ENCODE measurements at regions not wholly inside any gene's neighbourhood (a gene's known extent, or its start where the extent isn't known, plus 50 kb on each side); places are given as distances from the start of the nearest gene placed in this dataset.

- TF ChIP-seq CTCF (IDR thresholded peaks at IDR 0.05; ENCODE audit: insufficient read depth, low read length, poor library complexity, severe bottlenecking) (no peak), EZH2phosphoT487 (conservative IDR thresholded peaks at IDR 0.05; ENCODE audit: low read length) (no peak)
Measured at GRCh38 chr9:115286411-115286810, 168.5 kb upstream of the TNC start.
